Suprapubic skin (tissue), 4 donors: ENCODE measurements at regions not wholly inside any gene's neighbourhood (a gene's known extent, or its start where the extent isn't known, plus 50 kb on each side); places are given as distances from the start of the nearest gene placed in this dataset.

Experiments
- EP300 ChIP-seq: sonication (generic); formaldehyde crosslinking; IDR thresholded peaks from one replicate; pipeline ENCODE4 v1.6.1; 2017; ENCODE audit warnings: antibody characterized with exemption
- POLR2A ChIP-seq, 2 donors: fragments of 450-650 bp; IDR thresholded peaks; one replicate each; pipeline ENCODE4 v1.6.1; 2017; ENCODE audit warnings: antibody characterized with exemption in 2 of 2, mild to moderate bottlenecking in 2 of 2, moderate library complexity in 2 of 2
- POLR2AphosphoS5 ChIP-seq, 3 donors: sonication (generic); formaldehyde crosslinking; IDR thresholded peaks; one replicate each; pipeline ENCODE4 v1.6.1; 2017; ENCODE audit warnings: antibody characterized with exemption in 3 of 3
- TF ChIP-seq, protein P1 (sequence below), 2 donors: fragments of 200-600 bp in 1 of 2; fragments of 450-650 bp in 1 of 2; sonication (generic) in 1 of 2; IDR thresholded peaks; one replicate each; pipeline ENCODE4 v1.5.1; 2016 to 2019; ENCODE audit warnings: antibody characterized with exemption in 2 of 2, mild to moderate bottlenecking in 1 of 2, moderate library complexity in 1 of 2

DNA sequence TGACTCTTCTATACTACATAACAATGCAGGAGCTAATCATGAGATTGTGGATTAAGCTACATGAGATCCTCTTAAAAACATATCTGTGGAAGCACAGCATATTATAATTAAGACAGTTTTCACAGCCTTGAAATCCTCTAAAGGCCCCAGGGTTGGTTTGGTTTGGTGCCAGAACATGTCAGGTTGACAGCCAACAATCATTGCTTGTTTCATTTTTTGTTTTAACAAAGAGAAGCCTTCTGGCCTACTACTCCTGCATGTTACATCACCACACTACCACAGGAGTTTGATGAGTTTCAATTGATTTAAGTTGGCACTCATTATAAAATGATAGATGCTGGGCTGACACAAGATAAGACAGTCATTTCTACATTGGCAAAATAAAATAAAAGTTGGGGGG is 255.9 kb upstream of the ERBB4 start:
- TF ChIP-seq, protein P1, sequence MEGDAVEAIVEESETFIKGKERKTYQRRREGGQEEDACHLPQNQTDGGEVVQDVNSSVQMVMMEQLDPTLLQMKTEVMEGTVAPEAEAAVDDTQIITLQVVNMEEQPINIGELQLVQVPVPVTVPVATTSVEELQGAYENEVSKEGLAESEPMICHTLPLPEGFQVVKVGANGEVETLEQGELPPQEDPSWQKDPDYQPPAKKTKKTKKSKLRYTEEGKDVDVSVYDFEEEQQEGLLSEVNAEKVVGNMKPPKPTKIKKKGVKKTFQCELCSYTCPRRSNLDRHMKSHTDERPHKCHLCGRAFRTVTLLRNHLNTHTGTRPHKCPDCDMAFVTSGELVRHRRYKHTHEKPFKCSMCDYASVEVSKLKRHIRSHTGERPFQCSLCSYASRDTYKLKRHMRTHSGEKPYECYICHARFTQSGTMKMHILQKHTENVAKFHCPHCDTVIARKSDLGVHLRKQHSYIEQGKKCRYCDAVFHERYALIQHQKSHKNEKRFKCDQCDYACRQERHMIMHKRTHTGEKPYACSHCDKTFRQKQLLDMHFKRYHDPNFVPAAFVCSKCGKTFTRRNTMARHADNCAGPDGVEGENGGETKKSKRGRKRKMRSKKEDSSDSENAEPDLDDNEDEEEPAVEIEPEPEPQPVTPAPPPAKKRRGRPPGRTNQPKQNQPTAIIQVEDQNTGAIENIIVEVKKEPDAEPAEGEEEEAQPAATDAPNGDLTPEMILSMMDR (IDR thresholded peaks at IDR 0.05): no peak
- no peak for TF ChIP-seq POLR2AphosphoS5 (IDR thresholded peaks at IDR 0.05)
- TF ChIP-seq POLR2A (IDR thresholded peaks at IDR 0.05): no peak
- no peak for TF ChIP-seq EP300
